Activated T-helper 9 cell treated with anti-CD3 and anti-CD28 coated beads, Interleukin-2, amount 50 U/mL, for 16 hours (primary cell): ENCODE measurements at regions not wholly inside any gene's neighbourhood (a gene's known extent, or its start where the extent isn't known, plus 50 kb on each side); places are given as distances from the start of the nearest gene placed in this dataset.
"Not testable (repeated sequence)": the region's sequence is repeated elsewhere in the genome, so short reads cannot be mapped to it uniquely, and the experiment has no call there.

ENCODE experiments used
- DNase-seq: peaks from one replicate; pipeline ENCODE4 v3.0.0-alpha.2; 2020; ENCODE audit warnings: low read depth

GRCh38 chr3:31100519-31100918 is 206.1 kb upstream of the GADL1 start:
- no peak for DNase-seq

GRCh38 chr3:31101285-31101684 is 206.8 kb upstream of the GADL1 start:
- not testable (repeated sequence) for DNase-seq

- peak; percentile 2 for DNase-seq
Observed at GRCh38 chr3:31102196-31102879, 207.9 kb upstream of the GADL1 start.

GRCh38 chr3:31103181-31103580 is 208.7 kb upstream of the GADL1 start:
- no peak for DNase-seq

GRCh38 chr3:31103623-31104180 is 209.2 kb upstream of the GADL1 start:
- DNase-seq: no peak

- DNase-seq: no peak
Observed at GRCh38 chr3:31105011-31105410, 210.6 kb upstream of the GADL1 start.

GRCh38 chr3:31105438-31106077 is 211.1 kb upstream of the GADL1 start:
- DNase-seq: no peak

GRCh38 chr3:31106204-31106603 is 211.7 kb upstream of the GADL1 start:
- no peak for DNase-seq

GRCh38 chr3:31106912-31107311 is 212.5 kb upstream of the GADL1 start:
- DNase-seq: no peak

GRCh38 chr3:31114929-31115283 is 220.4 kb upstream of the GADL1 start:
- no peak for DNase-seq

- DNase-seq: not testable (repeated sequence)
Observed at GRCh38 chr3:31115531-31115930, 221.1 kb upstream of the GADL1 start.

- no peak for DNase-seq
Observed at GRCh38 chr3:31116651-31117050, 222.2 kb upstream of the GADL1 start.

- no peak for DNase-seq
Observed at GRCh38 chr3:31117854-31118253, 223.4 kb upstream of the GADL1 start.

GRCh38 chr3:31124373-31124772 is 229.9 kb upstream of the GADL1 start:
- no peak for DNase-seq

- DNase-seq: no peak
Observed at GRCh38 chr3:31125413-31126020, 231.1 kb upstream of the GADL1 start.

GRCh38 chr3:31129241-31129640 is 234.8 kb upstream of the GADL1 start:
- DNase-seq: no peak

GRCh38 chr3:31132132-31132769 is 237.8 kb upstream of the GADL1 start:
- DNase-seq: no peak

GRCh38 chr3:31133541-31133940 is 239.1 kb upstream of the GADL1 start:
- DNase-seq: no peak

- no peak for DNase-seq
Observed at GRCh38 chr3:31135546-31135945, 241.1 kb upstream of the GADL1 start.

GRCh38 chr3:31137718-31138465 is 243.4 kb upstream of the GADL1 start:
- no peak for DNase-seq

- no peak for DNase-seq
Observed at GRCh38 chr3:31140470-31140869, 246.0 kb upstream of the GADL1 start.

- no peak for DNase-seq
Observed at GRCh38 chr3:31142139-31142538, 247.7 kb upstream of the GADL1 start.
